HCT116 (cell line): ENCODE measurements at regions not wholly inside any gene's neighbourhood (a gene's known extent, or its start where the extent isn't known, plus 50 kb on each side); places are given as distances from the start of the nearest gene placed in this dataset.

ENCODE experiments used
- EZH2 ChIP-seq: fragments of 200-600 bp; sonication (generic); IDR thresholded peaks from 2 replicates; pipeline ENCODE4 v1.6.1; 2017; ENCODE audit warnings: antibody characterized with exemption, mixed run types
- JUND ChIP-seq: IDR thresholded peaks from 2 replicates; pipeline ENCODE4 v1.6.1; 2012
- POLR2A ChIP-seq: IDR thresholded peaks from 2 replicates; pipeline ENCODE4 v1.7.0; 2011; ENCODE audit warnings: borderline replicate concordance; ENCODE audit not compliant: insufficient read depth, insufficient read length; ENCODE audit errors: extremely low read depth
- RAD21 ChIP-seq: IDR thresholded peaks from 2 replicates; pipeline ENCODE4 v1.6.1; 2012; ENCODE audit warnings: low read depth, mild to moderate bottlenecking
- SIN3A ChIP-seq: IDR thresholded peaks from 2 replicates; pipeline ENCODE4 v1.6.1; 2012; ENCODE audit warnings: low read depth
- SP1 ChIP-seq: IDR thresholded peaks from 2 replicates; pipeline ENCODE4 v1.6.1; 2012; ENCODE audit warnings: low read depth
- SRF ChIP-seq: IDR thresholded peaks from 2 replicates; pipeline ENCODE4 v1.6.1; 2012; ENCODE audit warnings: low read depth
- TF ChIP-seq, protein P1 (sequence below), 3 experiments: fragments of 200-600 bp in 1 of 3; sonication (generic) in 1 of 3; IDR thresholded peaks in 2 of 3; conservative IDR thresholded peaks in 1 of 3; 2 replicates each; pipeline ENCODE4 v1.5.1; 2012 to 2017; ENCODE audit warnings: low read depth in 2 of 3, low read length in 2 of 3, antibody characterized with exemption in 1 of 3, borderline replicate concordance in 1 of 3, control low read depth in 1 of 3, mild to moderate bottlenecking in 1 of 3, mixed read lengths in 1 of 3, mixed run types in 1 of 3, moderate library complexity in 1 of 3; ENCODE audit not compliant: insufficient read depth in 1 of 3
- TF ChIP-seq, protein P2 (sequence below): IDR thresholded peaks from 2 replicates; pipeline ENCODE4 v1.6.1; 2012; ENCODE audit warnings: low read depth

DNA sequence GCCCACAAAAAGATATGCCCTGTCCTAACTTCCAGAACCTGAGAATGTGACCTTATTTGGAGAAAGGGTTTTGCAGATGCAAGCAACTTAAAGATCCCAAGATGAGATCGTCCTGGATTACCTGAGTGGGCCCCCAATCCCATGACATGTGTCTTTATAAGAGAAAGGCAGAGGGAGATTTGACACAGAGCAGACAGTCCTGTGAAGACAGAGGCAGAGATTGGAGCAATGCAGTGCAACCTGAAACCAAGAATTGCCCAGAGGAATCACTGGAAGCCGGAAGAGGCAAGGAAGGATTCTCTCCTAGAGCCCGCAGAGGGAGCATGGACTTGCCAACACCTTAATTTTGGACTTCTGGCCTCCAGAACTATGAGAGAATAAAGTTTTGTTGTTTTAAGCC, 171.5 kb downstream of the SMIM20 start:
- TF ChIP-seq, protein P1, sequence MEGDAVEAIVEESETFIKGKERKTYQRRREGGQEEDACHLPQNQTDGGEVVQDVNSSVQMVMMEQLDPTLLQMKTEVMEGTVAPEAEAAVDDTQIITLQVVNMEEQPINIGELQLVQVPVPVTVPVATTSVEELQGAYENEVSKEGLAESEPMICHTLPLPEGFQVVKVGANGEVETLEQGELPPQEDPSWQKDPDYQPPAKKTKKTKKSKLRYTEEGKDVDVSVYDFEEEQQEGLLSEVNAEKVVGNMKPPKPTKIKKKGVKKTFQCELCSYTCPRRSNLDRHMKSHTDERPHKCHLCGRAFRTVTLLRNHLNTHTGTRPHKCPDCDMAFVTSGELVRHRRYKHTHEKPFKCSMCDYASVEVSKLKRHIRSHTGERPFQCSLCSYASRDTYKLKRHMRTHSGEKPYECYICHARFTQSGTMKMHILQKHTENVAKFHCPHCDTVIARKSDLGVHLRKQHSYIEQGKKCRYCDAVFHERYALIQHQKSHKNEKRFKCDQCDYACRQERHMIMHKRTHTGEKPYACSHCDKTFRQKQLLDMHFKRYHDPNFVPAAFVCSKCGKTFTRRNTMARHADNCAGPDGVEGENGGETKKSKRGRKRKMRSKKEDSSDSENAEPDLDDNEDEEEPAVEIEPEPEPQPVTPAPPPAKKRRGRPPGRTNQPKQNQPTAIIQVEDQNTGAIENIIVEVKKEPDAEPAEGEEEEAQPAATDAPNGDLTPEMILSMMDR (IDR thresholded peaks at IDR 0.05 in 2 of 3, conservative IDR thresholded peaks at IDR 0.05 in 1 of 3; ENCODE audit: borderline replicate concordance in 1 of 3, insufficient read depth in 1 of 3, low read depth in 2 of 3, low read length in 2 of 3) = no peak
- TF ChIP-seq SIN3A = no peak
- no peak for TF ChIP-seq POLR2A
- no peak for TF ChIP-seq EZH2
- no peak for TF ChIP-seq SP1
- TF ChIP-seq RAD21 = no peak
- no peak for TF ChIP-seq JUND
- TF ChIP-seq, protein P2, sequence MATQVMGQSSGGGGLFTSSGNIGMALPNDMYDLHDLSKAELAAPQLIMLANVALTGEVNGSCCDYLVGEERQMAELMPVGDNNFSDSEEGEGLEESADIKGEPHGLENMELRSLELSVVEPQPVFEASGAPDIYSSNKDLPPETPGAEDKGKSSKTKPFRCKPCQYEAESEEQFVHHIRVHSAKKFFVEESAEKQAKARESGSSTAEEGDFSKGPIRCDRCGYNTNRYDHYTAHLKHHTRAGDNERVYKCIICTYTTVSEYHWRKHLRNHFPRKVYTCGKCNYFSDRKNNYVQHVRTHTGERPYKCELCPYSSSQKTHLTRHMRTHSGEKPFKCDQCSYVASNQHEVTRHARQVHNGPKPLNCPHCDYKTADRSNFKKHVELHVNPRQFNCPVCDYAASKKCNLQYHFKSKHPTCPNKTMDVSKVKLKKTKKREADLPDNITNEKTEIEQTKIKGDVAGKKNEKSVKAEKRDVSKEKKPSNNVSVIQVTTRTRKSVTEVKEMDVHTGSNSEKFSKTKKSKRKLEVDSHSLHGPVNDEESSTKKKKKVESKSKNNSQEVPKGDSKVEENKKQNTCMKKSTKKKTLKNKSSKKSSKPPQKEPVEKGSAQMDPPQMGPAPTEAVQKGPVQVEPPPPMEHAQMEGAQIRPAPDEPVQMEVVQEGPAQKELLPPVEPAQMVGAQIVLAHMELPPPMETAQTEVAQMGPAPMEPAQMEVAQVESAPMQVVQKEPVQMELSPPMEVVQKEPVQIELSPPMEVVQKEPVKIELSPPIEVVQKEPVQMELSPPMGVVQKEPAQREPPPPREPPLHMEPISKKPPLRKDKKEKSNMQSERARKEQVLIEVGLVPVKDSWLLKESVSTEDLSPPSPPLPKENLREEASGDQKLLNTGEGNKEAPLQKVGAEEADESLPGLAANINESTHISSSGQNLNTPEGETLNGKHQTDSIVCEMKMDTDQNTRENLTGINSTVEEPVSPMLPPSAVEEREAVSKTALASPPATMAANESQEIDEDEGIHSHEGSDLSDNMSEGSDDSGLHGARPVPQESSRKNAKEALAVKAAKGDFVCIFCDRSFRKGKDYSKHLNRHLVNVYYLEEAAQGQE = no peak
- TF ChIP-seq SRF = no peak
